Epithelial cell of proximal tubule (primary cell): ENCODE measurements at regions not wholly inside any gene's neighbourhood (a gene's known extent, or its start where the extent isn't known, plus 50 kb on each side); places are given as distances from the start of the nearest gene placed in this dataset.
"Not testable (repeated sequence)": the region's sequence is repeated elsewhere in the genome, so short reads cannot be mapped to it uniquely, and the experiment has no call there.

Experiments
- DNase-seq: peaks from one replicate; pipeline ENCODE4 v3.0.0-alpha.2; 2011; ENCODE audit warnings: low read depth
- H3K4me3 ChIP-seq: 2 replicates; pipeline ENCODE4 v1.5.1; 2011; ENCODE audit warnings: low read depth, mild to moderate bottlenecking, low read length
- CTCF ChIP-seq: conservative IDR thresholded peaks from 2 replicates; pipeline ENCODE4 v1.5.1; 2012; ENCODE audit warnings: low read depth, mild to moderate bottlenecking, low read length

GRCh38 chr2:56055405-56055804 lies 128.4 kb upstream of the CCDC85A start:
- no peak for TF ChIP-seq CTCF
- no peak for DNase-seq
- H3K4me3 ChIP-seq: no peak overlapping the region

- not testable (repeated sequence) for H3K4me3 ChIP-seq, DNase-seq
Observed at GRCh38 chr2:56061327-56061726, 122.5 kb upstream of the CCDC85A start.

GRCh38 chr2:56068746-56069145 lies 115.0 kb upstream of the CCDC85A start:
- H3K4me3 ChIP-seq: no peak overlapping the region
- TF ChIP-seq CTCF: no peak
- DNase-seq: no peak

- no peak overlapping the region for H3K4me3 ChIP-seq
- TF ChIP-seq CTCF: peak; percentile 66
- no peak for DNase-seq
Observed at GRCh38 chr2:56077359-56077915, 106.4 kb upstream of the CCDC85A start.

GRCh38 chr2:56082665-56083064 lies 101.1 kb upstream of the CCDC85A start:
- H3K4me3 ChIP-seq: no peak overlapping the region
- no peak for DNase-seq
- TF ChIP-seq CTCF: no peak

GRCh38 chr2:56084111-56084901 lies 99.5 kb upstream of the CCDC85A start:
- no peak overlapping the region for H3K4me3 ChIP-seq
- TF ChIP-seq CTCF: no peak
- no peak for DNase-seq

GRCh38 chr2:56086336-56086735 lies 97.5 kb upstream of the CCDC85A start:
- DNase-seq: no peak
- TF ChIP-seq CTCF: no peak
- H3K4me3 ChIP-seq: no peak overlapping the region
